NCI-H1694 treated with DMSO at 0.1 percent for 48 hours (cell line): ENCODE measurements at regions not wholly inside any gene's neighbourhood (a gene's known extent, or its start where the extent isn't known, plus 50 kb on each side); places are given as distances from the start of the nearest gene placed in this dataset.

Source experiments
- DNase-seq: peaks from one replicate; lab custom pipeline; 2025; lab: John Stamatoyannopoulos, UW

DNA sequence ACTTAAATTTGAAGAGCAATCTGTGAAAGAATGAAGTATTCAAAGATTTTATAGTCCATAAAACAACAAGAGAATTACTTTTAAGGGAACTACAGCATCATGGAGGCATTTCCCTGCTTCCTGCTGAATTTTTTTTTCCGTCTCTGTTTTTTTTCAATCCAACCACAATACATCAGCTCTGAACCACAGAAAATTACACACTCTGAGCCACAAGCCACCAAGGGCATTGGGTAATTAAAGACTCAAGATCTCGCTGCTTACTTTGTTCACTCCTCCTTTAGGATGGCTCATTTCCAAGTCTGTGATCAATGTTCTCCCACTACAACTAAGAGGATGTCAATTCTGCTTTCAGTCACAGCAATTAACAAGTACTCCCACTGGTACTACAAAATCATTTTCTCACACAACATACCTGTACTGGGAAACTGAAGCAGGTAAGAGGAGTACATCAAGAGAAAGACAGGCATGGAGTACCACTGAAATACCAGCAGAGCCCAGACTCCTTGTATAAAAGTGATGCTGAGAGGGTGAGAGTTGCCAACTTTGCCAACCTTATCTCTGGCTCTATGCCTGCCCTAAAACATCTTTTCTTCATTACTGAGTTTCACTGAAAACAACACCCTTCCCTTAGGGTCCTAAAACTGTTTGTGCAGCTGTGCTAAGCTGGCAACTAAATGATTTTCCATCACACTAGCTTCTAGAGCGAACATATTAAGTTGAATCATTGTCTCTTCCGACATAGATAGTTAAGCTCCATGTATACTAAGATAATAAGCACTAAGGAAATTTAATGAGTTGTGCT, 105.8 kb upstream of the MAGEB18 start:
- no peak for DNase-seq

- no peak for DNase-seq
Measured at GRCh38 chrX:26037367-26037766, 100.8 kb upstream of the MAGEB18 start.

GRCh38 chrX:26050099-26050498, 88.0 kb upstream of the MAGEB18 start:
- no peak for DNase-seq

DNA sequence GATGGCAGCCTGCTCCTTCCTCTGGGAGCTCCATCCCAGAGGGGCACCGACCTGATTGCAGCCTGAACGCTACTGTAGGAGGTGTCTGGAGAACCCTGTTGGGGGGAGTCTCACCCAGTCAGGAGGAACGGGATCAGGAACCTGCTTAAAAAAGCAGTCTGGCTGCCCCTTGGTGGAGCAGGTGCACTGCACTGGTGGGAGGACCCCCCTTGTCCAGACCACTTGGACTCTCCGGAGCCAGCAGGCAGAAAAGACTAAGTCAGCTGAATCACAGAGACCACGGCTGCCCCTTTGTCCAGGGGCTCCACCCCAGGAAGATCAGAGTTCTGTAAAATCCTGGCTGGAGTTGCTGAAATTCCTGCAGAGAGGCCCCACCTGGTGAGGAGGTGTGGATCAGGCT, 67.3 kb upstream of the MAGEB18 start:
- no peak for DNase-seq

- DNase-seq: no peak
Measured at GRCh38 chrX:26071618-26072017, 66.5 kb upstream of the MAGEB18 start.

DNA sequence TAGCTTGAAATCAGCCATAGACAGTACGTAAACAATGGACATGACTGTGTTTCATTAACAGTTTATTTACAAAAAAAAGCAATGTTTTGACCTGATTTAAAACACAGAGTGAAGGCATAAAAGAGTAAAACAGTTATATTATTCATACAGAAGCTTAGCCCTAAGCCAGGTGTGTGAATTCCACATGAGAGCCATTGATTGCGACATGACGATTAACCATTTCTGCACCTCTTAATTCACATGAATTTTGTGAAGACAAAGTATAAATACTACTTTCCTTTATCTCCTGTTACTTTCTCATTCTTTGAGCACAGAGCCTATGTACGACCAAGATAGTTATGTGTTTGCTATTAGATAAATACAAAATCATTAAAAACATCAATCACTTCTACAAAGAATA, 55.0 kb upstream of the MAGEB18 start:
- DNase-seq: no peak
